ENCODE measurements at regions not wholly inside any gene's neighbourhood (a gene's known extent, or its start where the extent isn't known, plus 50 kb on each side); places are given as distances from the start of the nearest gene placed in this dataset.

DNA sequence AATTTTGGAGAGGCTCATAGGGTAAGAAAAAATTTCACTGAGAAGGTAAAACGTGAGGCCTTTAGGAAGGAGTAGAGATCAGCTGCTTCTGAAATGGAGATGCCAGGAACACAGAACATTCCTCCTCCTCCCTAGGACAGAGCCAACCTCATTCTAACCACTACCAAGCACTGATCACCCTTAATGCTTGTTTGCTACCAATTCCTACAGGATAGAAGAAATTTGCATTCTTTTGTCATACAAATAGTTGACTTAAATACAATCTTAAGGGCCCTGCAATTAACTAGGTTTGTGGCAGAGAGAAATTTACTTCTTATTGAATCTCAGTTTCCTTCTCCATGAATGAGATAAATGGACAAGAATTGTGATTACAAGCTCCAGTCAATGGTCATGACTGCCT, 780.2 kb upstream of the WWC1 start:
- H3K36me3 ChIP-seq, result no peaks in the 10 kb centered on the region
- no peaks in the 10 kb centered on the region for H3K9me3 ChIP-seq
- no peak overlapping the region for H3K4me3 ChIP-seq
- TF ChIP-seq, protein P1, sequence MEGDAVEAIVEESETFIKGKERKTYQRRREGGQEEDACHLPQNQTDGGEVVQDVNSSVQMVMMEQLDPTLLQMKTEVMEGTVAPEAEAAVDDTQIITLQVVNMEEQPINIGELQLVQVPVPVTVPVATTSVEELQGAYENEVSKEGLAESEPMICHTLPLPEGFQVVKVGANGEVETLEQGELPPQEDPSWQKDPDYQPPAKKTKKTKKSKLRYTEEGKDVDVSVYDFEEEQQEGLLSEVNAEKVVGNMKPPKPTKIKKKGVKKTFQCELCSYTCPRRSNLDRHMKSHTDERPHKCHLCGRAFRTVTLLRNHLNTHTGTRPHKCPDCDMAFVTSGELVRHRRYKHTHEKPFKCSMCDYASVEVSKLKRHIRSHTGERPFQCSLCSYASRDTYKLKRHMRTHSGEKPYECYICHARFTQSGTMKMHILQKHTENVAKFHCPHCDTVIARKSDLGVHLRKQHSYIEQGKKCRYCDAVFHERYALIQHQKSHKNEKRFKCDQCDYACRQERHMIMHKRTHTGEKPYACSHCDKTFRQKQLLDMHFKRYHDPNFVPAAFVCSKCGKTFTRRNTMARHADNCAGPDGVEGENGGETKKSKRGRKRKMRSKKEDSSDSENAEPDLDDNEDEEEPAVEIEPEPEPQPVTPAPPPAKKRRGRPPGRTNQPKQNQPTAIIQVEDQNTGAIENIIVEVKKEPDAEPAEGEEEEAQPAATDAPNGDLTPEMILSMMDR (IDR thresholded peaks at IDR 0.05), result no peak
- no peak overlapping the region for H3K27ac ChIP-seq
- no peaks in the 10 kb centered on the region for H3K4me1 ChIP-seq
- H3K27me3 ChIP-seq, result no peaks in the 10 kb centered on the region
- DNase-seq (ENCODE audit: low spot score), result no peak

DNA sequence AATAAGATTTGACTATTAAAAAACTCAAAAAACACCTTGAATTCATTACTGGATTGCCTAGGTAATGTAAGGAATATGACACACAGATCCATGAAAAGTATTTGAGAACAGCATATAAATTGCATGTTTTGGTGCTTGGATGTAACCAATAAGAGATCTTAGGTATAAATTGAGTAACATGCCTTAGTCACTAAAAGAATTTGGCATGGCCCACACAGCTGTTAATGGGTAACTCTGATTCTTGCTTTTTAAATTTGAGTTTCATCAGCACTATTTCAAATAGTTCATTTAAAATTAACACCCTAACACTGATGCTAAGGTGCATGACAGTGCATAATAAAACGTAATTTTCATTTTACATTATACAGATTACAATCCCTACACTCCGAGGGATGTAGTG, 779.3 kb upstream of the WWC1 start:
- Histone ChIP-seq H3K4me3 (no peak overlapping the region), H3K9me3 (no peaks in the 10 kb centered on the region), H3K27me3 (no peaks in the 10 kb centered on the region), H3K36me3 (no peaks in the 10 kb centered on the region), H3K4me1 (no peaks in the 10 kb centered on the region), H3K27ac (no peak overlapping the region)
- DNase-seq (ENCODE audit: low spot score), result no peak
- TF ChIP-seq, protein P1 (IDR thresholded peaks at IDR 0.05), result no peak

DNA sequence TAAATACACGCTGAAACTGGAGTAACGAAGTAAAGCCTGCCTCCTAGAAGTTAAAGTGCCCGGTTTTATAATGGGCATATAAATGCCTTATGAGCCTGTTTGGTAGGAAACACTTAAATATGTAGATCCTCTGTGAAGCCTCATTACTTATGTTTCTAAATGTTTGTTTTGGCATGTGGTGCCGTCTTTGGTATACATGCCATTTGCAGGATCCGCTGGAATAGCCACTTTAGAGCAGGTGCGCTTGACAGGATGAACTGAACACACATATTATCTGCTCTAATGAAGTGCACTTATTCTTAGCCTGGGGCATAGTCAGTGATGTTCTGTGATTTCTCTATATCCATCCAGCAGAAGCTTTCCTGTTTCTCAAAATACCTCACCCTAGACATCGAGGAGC, 778.1 kb upstream of the WWC1 start:
- Histone ChIP-seq H3K27me3 (no peaks in the 10 kb centered on the region), H3K27ac (no peak overlapping the region), H3K4me3 (no peak overlapping the region), H3K4me1 (no peaks in the 10 kb centered on the region), H3K36me3 (no peaks in the 10 kb centered on the region), H3K9me3 (no peaks in the 10 kb centered on the region)
- DNase-seq (ENCODE audit: low spot score), result no peak
- TF ChIP-seq, protein P1 (IDR thresholded peaks at IDR 0.05), result no peak

DNA sequence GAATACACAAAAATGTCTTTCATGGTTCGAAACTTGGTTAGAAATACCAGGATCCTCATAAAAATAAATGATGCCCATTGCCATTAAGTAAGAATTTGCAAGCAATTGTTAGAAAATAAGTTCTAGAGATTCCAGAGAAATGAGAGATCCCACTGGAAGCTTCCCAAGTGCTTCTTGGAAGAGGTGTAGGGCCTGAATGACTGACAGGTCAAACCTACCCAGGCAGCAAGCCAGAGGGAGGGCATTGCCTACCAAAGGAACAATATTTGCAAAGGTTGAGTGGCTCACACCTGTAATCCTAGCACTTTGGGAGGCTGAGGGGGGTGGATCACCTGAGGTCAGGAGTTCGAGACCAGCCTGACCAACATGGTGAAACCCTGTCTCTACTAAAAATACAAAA, 777.0 kb upstream of the WWC1 start:
- Histone ChIP-seq H3K4me1 (no peaks in the 10 kb centered on the region), H3K9me3 (no peaks in the 10 kb centered on the region), H3K36me3 (no peaks in the 10 kb centered on the region), H3K27me3 (no peaks in the 10 kb centered on the region), H3K4me3 (no peak overlapping the region), H3K27ac (no peak overlapping the region)
- DNase-seq (ENCODE audit: low spot score), result no peak
- TF ChIP-seq, protein P1 (IDR thresholded peaks at IDR 0.05), result no peak

DNA sequence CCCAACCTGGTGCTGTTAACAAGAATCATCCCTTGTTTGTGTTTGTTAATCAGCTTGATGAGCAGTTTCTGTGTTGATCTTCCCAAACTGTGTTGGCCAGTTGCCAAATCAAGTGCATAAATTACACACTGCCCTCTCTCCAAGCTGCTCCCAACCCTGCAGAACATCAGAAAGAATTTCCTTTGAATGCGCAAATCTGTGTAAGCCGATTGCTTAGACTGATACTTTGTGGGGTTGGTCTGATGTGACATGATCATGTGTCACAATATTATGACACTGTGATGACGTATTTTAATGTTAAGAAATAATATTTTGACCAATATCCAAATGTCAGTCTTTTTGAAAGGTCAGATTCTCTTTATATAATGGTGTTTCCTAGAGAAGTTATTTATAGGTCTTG, 766.4 kb upstream of the WWC1 start:
- H3K4me3 ChIP-seq, result no peak overlapping the region
- DNase-seq (ENCODE audit: low spot score), result no peak
- no peaks in the 10 kb centered on the region for H3K9me3 ChIP-seq
- H3K4me1 ChIP-seq, result no peaks in the 10 kb centered on the region
- no peaks in the 10 kb centered on the region for H3K36me3 ChIP-seq
- TF ChIP-seq, protein P1 (IDR thresholded peaks at IDR 0.05), result no peak
- H3K27ac ChIP-seq, result no peak overlapping the region
- no peaks in the 10 kb centered on the region for H3K27me3 ChIP-seq

DNA sequence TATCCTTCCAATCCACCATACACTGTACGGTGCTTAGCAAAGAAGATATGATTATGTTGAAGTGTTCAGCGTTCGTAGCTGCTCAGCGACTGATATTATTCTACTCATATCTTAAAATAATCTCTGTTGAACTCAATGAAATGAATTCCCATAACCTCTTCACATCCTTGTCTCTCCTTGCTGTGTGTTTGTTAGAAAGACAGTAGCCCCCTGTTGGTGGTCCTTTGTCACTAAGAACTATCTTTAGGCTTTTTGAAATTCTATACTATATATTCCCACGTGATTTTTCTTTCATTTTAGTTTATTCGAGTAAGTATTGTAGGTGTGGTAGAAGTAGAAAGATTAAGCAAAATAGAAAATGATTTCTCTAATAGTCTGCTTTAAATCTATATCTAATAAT, 762.8 kb upstream of the WWC1 start:
- Histone ChIP-seq H3K9me3 (no peaks in the 10 kb centered on the region), H3K4me3 (no peak overlapping the region), H3K36me3 (no peaks in the 10 kb centered on the region), H3K27ac (no peak overlapping the region), H3K4me1 (no peaks in the 10 kb centered on the region), H3K27me3 (no peaks in the 10 kb centered on the region)
- TF ChIP-seq, protein P1 (IDR thresholded peaks at IDR 0.05), result no peak
- DNase-seq (ENCODE audit: low spot score), result no peak
